LoVo (cell line): ENCODE measurements at regions not wholly inside any gene's neighbourhood (a gene's known extent, or its start where the extent isn't known, plus 50 kb on each side); places are given as distances from the start of the nearest gene placed in this dataset.
"Not testable (repeated sequence)": the region's sequence is repeated elsewhere in the genome, so short reads cannot be mapped to it uniquely, and the experiment has no call there.

Source experiments
- DNase-seq: peaks from one replicate; pipeline ENCODE4 v3.0.0-alpha.2; 2016; ENCODE audit warnings: low spot score

- DNase-seq, result no peak
These were observed 281.7 kb downstream of the NEBL start for GRCh38 chr10:20615395-20615794.

- no peak for DNase-seq
These were observed 282.2 kb downstream of the NEBL start for GRCh38 chr10:20614911-20615310.

- no peak for DNase-seq
These were observed 288.6 kb downstream of the NEBL start for GRCh38 chr10:20608503-20608902.

GRCh38 chr10:20606985-20607384, 290.1 kb downstream of the NEBL start:
- DNase-seq, result no peak

- DNase-seq, result no peak
These were observed 295.1 kb downstream of the NEBL start for GRCh38 chr10:20601941-20602461.

- no peak for DNase-seq
These were observed 298.5 kb downstream of the NEBL start for GRCh38 chr10:20598590-20598989.

GRCh38 chr10:20596911-20597310, 300.2 kb downstream of the NEBL start:
- no peak for DNase-seq

GRCh38 chr10:20596065-20596755, 300.9 kb downstream of the NEBL start:
- no peak for DNase-seq

GRCh38 chr10:20593649-20594048, 303.5 kb downstream of the NEBL start:
- no peak for DNase-seq

- no peak for DNase-seq
These were observed 315.1 kb downstream of the NEBL start for GRCh38 chr10:20582041-20582440.

- no peak for DNase-seq
These were observed 323.2 kb downstream of the NEBL start for GRCh38 chr10:20573924-20574323.

GRCh38 chr10:20555990-20556389, 341.1 kb downstream of the NEBL start:
- DNase-seq, result not testable (repeated sequence)

- DNase-seq, result no peak
These were observed 344.7 kb downstream of the NEBL start for GRCh38 chr10:20552382-20552781.

- DNase-seq, result no peak
These were observed 345.4 kb downstream of the NEBL start for GRCh38 chr10:20551761-20552160.

- no peak for DNase-seq
These were observed 360.9 kb downstream of the NEBL start for GRCh38 chr10:20535897-20536881.

GRCh38 chr10:20531241-20531883, 365.7 kb downstream of the NEBL start:
- peak; percentile 50 for DNase-seq

- no peak for DNase-seq
These were observed 375.9 kb downstream of the NEBL start for GRCh38 chr10:20521186-20521585.

GRCh38 chr10:20515654-20516053, 381.5 kb downstream of the NEBL start:
- DNase-seq, result no peak

GRCh38 chr10:20512631-20513030, 384.5 kb downstream of the NEBL start:
- DNase-seq, result no peak

- no peak for DNase-seq
These were observed 388.2 kb downstream of the NEBL start for GRCh38 chr10:20508921-20509320.

GRCh38 chr10:20502903-20503585, 394.1 kb downstream of the NEBL start:
- no peak for DNase-seq

GRCh38 chr10:20494474-20494873, 402.6 kb downstream of the NEBL start:
- DNase-seq, result no peak
